OCI-LY1 (cell line): ENCODE measurements at regions not wholly inside any gene's neighbourhood (a gene's known extent, or its start where the extent isn't known, plus 50 kb on each side); places are given as distances from the start of the nearest gene placed in this dataset.
"Not testable (repeated sequence)": the region's sequence is repeated elsewhere in the genome, so short reads cannot be mapped to it uniquely, and the experiment has no call there.

Experiments used
- H2AFZ ChIP-seq: fragments of 200-600 bp; sonication (generic), shearing (Covaris generic); 2 replicates; pipeline ENCODE4 v1.6.0; 2014; ENCODE audit warnings: antibody characterized with exemption, mild to moderate bottlenecking, low read length
- H3F3A ChIP-seq: fragments of 200-600 bp; sonication (generic), shearing (Covaris generic); 2 replicates; pipeline ENCODE4 v1.6.0; 2014; ENCODE audit warnings: mild to moderate bottlenecking, antibody characterized with exemption, low read length, moderate library complexity; ENCODE audit not compliant: insufficient read depth
- H3K27ac ChIP-seq: fragments of 200-600 bp; sonication (generic); 2 replicates; pipeline ENCODE4 v1.5.1; 2014; ENCODE audit warnings: low read length, mixed run types, mild to moderate bottlenecking, low read depth; ENCODE audit not compliant: poor library complexity, severe bottlenecking
- H3K27me3 ChIP-seq: fragments of 200-600 bp; sonication (generic); 2 replicates; pipeline ENCODE4 v1.6.0; 2014; ENCODE audit warnings: antibody characterized with exemption, mild to moderate bottlenecking, low read length, moderate library complexity; ENCODE audit not compliant: insufficient read depth
- H3K36me3 ChIP-seq: fragments of 200-600 bp; sonication (generic); 2 replicates; pipeline ENCODE4 v1.6.1; 2014; ENCODE audit warnings: mild to moderate bottlenecking, antibody characterized with exemption, low read length, moderate library complexity, mixed read lengths; ENCODE audit not compliant: insufficient read depth
- H3K4me1 ChIP-seq: fragments of 200-600 bp; sonication (generic); 2 replicates; pipeline ENCODE4 v1.5.1; 2014; ENCODE audit warnings: mild to moderate bottlenecking, low read length, moderate library complexity; ENCODE audit not compliant: insufficient read depth, severe bottlenecking
- H3K4me2 ChIP-seq: fragments of 200-600 bp; sonication (generic), shearing (Covaris generic); 2 replicates; pipeline ENCODE4 v1.6.1; 2014; ENCODE audit warnings: low read length
- H3K4me3 ChIP-seq: fragments of 200-600 bp; sonication (generic); 2 replicates; pipeline ENCODE4 v1.5.1; 2014; ENCODE audit warnings: low read length, low read depth, mild to moderate bottlenecking, mixed read lengths; ENCODE audit not compliant: poor library complexity, severe bottlenecking
- H3K79me2 ChIP-seq: fragments of 200-600 bp; shearing (Covaris generic); 2 replicates; pipeline ENCODE4 v1.6.1; 2016; ENCODE audit warnings: mixed run types, low read length, mixed read lengths; ENCODE audit not compliant: insufficient read depth
- H3K9ac ChIP-seq: fragments of 200-600 bp; sonication (generic), shearing (Covaris generic); 2 replicates; pipeline ENCODE4 v1.6.1; 2014; ENCODE audit warnings: mild to moderate bottlenecking, low read length, mixed read lengths
- H3K9me2 ChIP-seq: fragments of 200-600 bp; sonication (generic), shearing (Covaris generic); 2 replicates; pipeline ENCODE4 v1.6.1; 2014; ENCODE audit warnings: low read depth, mild to moderate bottlenecking, low read length, mixed read lengths
- H3K9me3 ChIP-seq: fragments of 200-600 bp; shearing (Covaris generic); 2 replicates; pipeline ENCODE4 v1.6.1; 2014; ENCODE audit warnings: low read length, mixed read lengths
- H4K20me1 ChIP-seq: fragments of 200-600 bp; sonication (generic), shearing (Covaris generic); 2 replicates; pipeline ENCODE4 v1.6.0; 2016; ENCODE audit warnings: mild to moderate bottlenecking, low read length; ENCODE audit not compliant: insufficient read depth
- CTCF ChIP-seq: fragments of 200-600 bp; sonication (generic), shearing (Covaris generic); IDR thresholded peaks from 2 replicates; pipeline ENCODE4 v1.5.1; 2017; ENCODE audit warnings: mild to moderate bottlenecking, antibody characterized with exemption, low read length, moderate library complexity, mixed read lengths
- EZH2 ChIP-seq: fragments of 200-600 bp; sonication (generic), shearing (Covaris generic); IDR thresholded peaks from 2 replicates; pipeline ENCODE4 v1.8.0; 2017; ENCODE audit warnings: borderline replicate concordance, mixed run types, mild to moderate bottlenecking, antibody characterized with exemption, low read length, moderate library complexity, mixed read lengths

- Histone ChIP-seq H3K4me1 (no peaks in the 10 kb centered on the region), H3K27ac (no peak overlapping the region)
- no peak for TF ChIP-seq EZH2
- TF ChIP-seq CTCF, result no peak
These were observed 52.9 kb upstream of the UNC93A start for GRCh38 chr6:167238146-167238693.

GRCh38 chr6:167238694-167239467 is 52.2 kb upstream of the UNC93A start:
- no peak overlapping the region for H3K4me3 ChIP-seq
- H3K9me3 ChIP-seq, result no peaks in the 10 kb centered on the region
- H4K20me1 ChIP-seq, result no peaks in the 10 kb centered on the region
- no peak overlapping the region for H3K4me2 ChIP-seq
- no peaks in the 10 kb centered on the region for H3K9me2 ChIP-seq
- H3K4me1 ChIP-seq, result no peaks in the 10 kb centered on the region
- no peaks in the 10 kb centered on the region for H3F3A ChIP-seq
- no peaks in the 10 kb centered on the region for H3K36me3 ChIP-seq
- no peak overlapping the region for H2AFZ ChIP-seq
- TF ChIP-seq EZH2 (no peak), CTCF (no peak)
- H3K79me2 ChIP-seq, result no peaks in the 10 kb centered on the region
- no peak overlapping the region for H3K27ac ChIP-seq
- no peaks in the 10 kb centered on the region; the same call in 1 of the 2 replicates for H3K27me3 ChIP-seq
- no peak overlapping the region for H3K9ac ChIP-seq

More at GRCh38 chr6:167238146-167238693, 52.9 kb upstream of the UNC93A start:
- no peak overlapping the region for H3K4me2 ChIP-seq
- H3K9ac ChIP-seq, result no peak overlapping the region
- H2AFZ ChIP-seq, result no peak overlapping the region
- no peaks in the 10 kb centered on the region for H3K79me2 ChIP-seq
- H3K9me3 ChIP-seq, result no peaks in the 10 kb centered on the region
- H3K9me2 ChIP-seq, result no peaks in the 10 kb centered on the region
- no peak overlapping the region for H3K4me3 ChIP-seq
- no peaks in the 10 kb centered on the region; the same call in 1 of the 2 replicates for H3K27me3 ChIP-seq
- no peaks in the 10 kb centered on the region for H3F3A ChIP-seq
- no peaks in the 10 kb centered on the region for H3K36me3 ChIP-seq
- no peaks in the 10 kb centered on the region for H4K20me1 ChIP-seq

- H3K4me2 ChIP-seq, H3K4me3 ChIP-seq, H3K9ac ChIP-seq, H2AFZ ChIP-seq, H3K27ac ChIP-seq, H3K4me1 ChIP-seq, H3K36me3 ChIP-seq, H3F3A ChIP-seq, H3K9me3 ChIP-seq, H3K9me2 ChIP-seq, H3K79me2 ChIP-seq, H4K20me1 ChIP-seq, H3K27me3 ChIP-seq: not testable (repeated sequence)
These were observed 51.6 kb upstream of the UNC93A start for GRCh38 chr6:167239470-167239869.
